PFSK-1 (cell line): ENCODE measurements at regions not wholly inside any gene's neighbourhood (a gene's known extent, or its start where the extent isn't known, plus 50 kb on each side); places are given as distances from the start of the nearest gene placed in this dataset.

ENCODE experiments used
- FOXP2 ChIP-seq: optimal IDR thresholded peaks from 2 replicates; pipeline ENCODE3; 2011; ENCODE audit warnings: borderline replicate concordance, control low read depth, inconsistent platforms; ENCODE audit not compliant: insufficient read depth; ENCODE audit errors: extremely low read length, extremely low read depth
- POLR2AphosphoS5 ChIP-seq: IDR thresholded peaks from 2 replicates; pipeline ENCODE4 v1.6.1; 2012; ENCODE audit warnings: low read depth, mild to moderate bottlenecking, control low read depth, low read length, moderate library complexity
- REST ChIP-seq, 2 experiments: IDR thresholded peaks; 2 replicates each; pipeline versions ENCODE4 v1.6.1 to v1.8.0; 2011 to 2012; ENCODE audit warnings: low read depth in 2 of 2, low read length in 2 of 2, control low read depth in 1 of 2, inconsistent platforms in 1 of 2, mild to moderate bottlenecking in 1 of 2, moderate library complexity in 1 of 2; ENCODE audit not compliant: insufficient read depth in 1 of 2
- SIN3A ChIP-seq: IDR thresholded peaks from 2 replicates; pipeline ENCODE4 v1.6.1; 2012; ENCODE audit warnings: mild to moderate bottlenecking, low read length, moderate library complexity, borderline replicate concordance; ENCODE audit not compliant: insufficient read depth
- TAF1 ChIP-seq: IDR thresholded peaks from 2 replicates; pipeline ENCODE4 v1.6.1; 2012; ENCODE audit warnings: low read length, control low read depth, borderline replicate concordance; ENCODE audit not compliant: insufficient read depth

- no peak for TF ChIP-seq FOXP2
- no peak for TF ChIP-seq SIN3A
- no peak for TF ChIP-seq TAF1
- TF ChIP-seq REST (IDR thresholded peaks at IDR 0.05; ENCODE audit: insufficient read depth in 1 of 2, low read depth in 2 of 2, low read length in 2 of 2), result no peak
- no peak for TF ChIP-seq POLR2AphosphoS5
These were observed 1131.3 kb upstream of the ATXN8OS start for GRCh38 chr13:68976287-68976686.

- TF ChIP-seq FOXP2 (no peak), TAF1 (no peak), SIN3A (no peak), POLR2AphosphoS5 (no peak), REST (IDR thresholded peaks at IDR 0.05; ENCODE audit: insufficient read depth in 1 of 2, low read depth in 2 of 2, low read length in 2 of 2) (no peak)
These were observed 1137.1 kb upstream of the ATXN8OS start for GRCh38 chr13:68970532-68970931.

GRCh38 chr13:68948586-68948985 lies 1159.0 kb upstream of the ATXN8OS start:
- TF ChIP-seq SIN3A (no peak), POLR2AphosphoS5 (no peak), REST (IDR thresholded peaks at IDR 0.05; ENCODE audit: insufficient read depth in 1 of 2, low read depth in 2 of 2, low read length in 2 of 2) (no peak), TAF1 (no peak), FOXP2 (no peak)

GRCh38 chr13:68944272-68944671 lies 1163.4 kb upstream of the ATXN8OS start:
- TF ChIP-seq SIN3A (no peak), POLR2AphosphoS5 (no peak), FOXP2 (no peak), REST (IDR thresholded peaks at IDR 0.05; ENCODE audit: insufficient read depth in 1 of 2, low read depth in 2 of 2, low read length in 2 of 2) (no peak), TAF1 (no peak)

GRCh38 chr13:68940049-68940448 lies 1167.6 kb upstream of the ATXN8OS start:
- TF ChIP-seq FOXP2 (no peak), SIN3A (no peak), REST (IDR thresholded peaks at IDR 0.05; ENCODE audit: insufficient read depth in 1 of 2, low read depth in 2 of 2, low read length in 2 of 2) (no peak), TAF1 (no peak), POLR2AphosphoS5 (no peak)
